Prostate gland (tissue), 2 donors: ENCODE measurements at regions not wholly inside any gene's neighbourhood (a gene's known extent, or its start where the extent isn't known, plus 50 kb on each side); places are given as distances from the start of the nearest gene placed in this dataset.

Source experiments
- CTCF ChIP-seq, 4 experiments: fragments of 200-600 bp in 2 of 4; fragments of 450-650 bp in 2 of 4; sonication (generic) in 2 of 4; IDR thresholded peaks; 1 replicate in 3 of 4; 2 replicates in 1 of 4; pipeline ENCODE4 v1.5.1; 2016 to 2019; ENCODE audit warnings: antibody characterized with exemption in 4 of 4, mild to moderate bottlenecking in 2 of 4, moderate library complexity in 2 of 4
- POLR2A ChIP-seq: fragments of 450-650 bp; IDR thresholded peaks from one replicate; pipeline ENCODE4 v1.6.1; 2016; ENCODE audit warnings: antibody characterized with exemption, mild to moderate bottlenecking
- POLR2AphosphoS5 ChIP-seq: sonication (generic); formaldehyde crosslinking; IDR thresholded peaks from one replicate; pipeline ENCODE4 v1.6.1; 2017; ENCODE audit warnings: antibody characterized with exemption

GRCh38 chr4:126604268-126604867 is 1028.4 kb upstream of the INTU start:
- peak in 3 of 4 experiments; percentile 15 to 38 (median 20) for TF ChIP-seq CTCF (IDR thresholded peaks at IDR 0.05)
- TF ChIP-seq POLR2A: no peak
- TF ChIP-seq POLR2AphosphoS5: no peak
